RPMI8226 (cell line): ENCODE measurements at regions not wholly inside any gene's neighbourhood (a gene's known extent, or its start where the extent isn't known, plus 50 kb on each side); places are given as distances from the start of the nearest gene placed in this dataset.
"Not testable (repeated sequence)": the region's sequence is repeated elsewhere in the genome, so short reads cannot be mapped to it uniquely, and the experiment has no call there.

ENCODE experiments used
- DNase-seq: peaks from one replicate; pipeline ENCODE4 v3.0.0-alpha.2; 2015

GRCh38 chr1:188689542-188689941 is 1788.1 kb downstream of the BRINP3 start:
- DNase-seq: no peak

- no peak for DNase-seq
Measured at GRCh38 chr1:188700116-188700515, 1777.5 kb downstream of the BRINP3 start.

- DNase-seq: no peak
Measured at GRCh38 chr1:188706742-188707141, 1770.9 kb downstream of the BRINP3 start.

- DNase-seq: no peak
Measured at GRCh38 chr1:188708795-188709535, 1768.7 kb downstream of the BRINP3 start.

GRCh38 chr1:188715566-188715965 is 1762.1 kb downstream of the BRINP3 start:
- no peak for DNase-seq

GRCh38 chr1:188719735-188720134 is 1757.9 kb downstream of the BRINP3 start:
- peak; percentile 43 for DNase-seq

- no peak for DNase-seq
Measured at GRCh38 chr1:188723332-188724020, 1754.2 kb downstream of the BRINP3 start.

GRCh38 chr1:188729039-188729438 is 1748.6 kb downstream of the BRINP3 start:
- no peak for DNase-seq

- no peak for DNase-seq
Measured at GRCh38 chr1:188735567-188735966, 1742.1 kb downstream of the BRINP3 start.

- not testable (repeated sequence) for DNase-seq
Measured at GRCh38 chr1:188749275-188749674, 1728.4 kb downstream of the BRINP3 start.

GRCh38 chr1:188752027-188752426 is 1725.6 kb downstream of the BRINP3 start:
- not testable (repeated sequence) for DNase-seq

GRCh38 chr1:188757747-188758146 is 1719.9 kb downstream of the BRINP3 start:
- not testable (repeated sequence) for DNase-seq

GRCh38 chr1:188761226-188761625 is 1716.4 kb downstream of the BRINP3 start:
- no peak for DNase-seq

GRCh38 chr1:188762166-188762743 is 1715.4 kb downstream of the BRINP3 start:
- DNase-seq: no peak

GRCh38 chr1:188763541-188763940 is 1714.1 kb downstream of the BRINP3 start:
- no peak for DNase-seq

GRCh38 chr1:188769181-188769580 is 1708.5 kb downstream of the BRINP3 start:
- no peak for DNase-seq

- no peak for DNase-seq
Measured at GRCh38 chr1:188769936-188770335, 1707.7 kb downstream of the BRINP3 start.

GRCh38 chr1:188778578-188778977 is 1699.1 kb downstream of the BRINP3 start:
- no peak for DNase-seq

GRCh38 chr1:188782220-188782841 is 1695.3 kb downstream of the BRINP3 start:
- DNase-seq: peak; percentile 73

- no peak for DNase-seq
Measured at GRCh38 chr1:188794969-188795368, 1682.7 kb downstream of the BRINP3 start.

GRCh38 chr1:188812153-188812552 is 1665.5 kb downstream of the BRINP3 start:
- not testable (repeated sequence) for DNase-seq

- not testable (repeated sequence) for DNase-seq
Measured at GRCh38 chr1:188812836-188813573, 1664.7 kb downstream of the BRINP3 start.

- DNase-seq: no peak
Measured at GRCh38 chr1:188817814-188818213, 1659.8 kb downstream of the BRINP3 start.
